ENCODE measurements at regions not wholly inside any gene's neighbourhood (a gene's known extent, or its start where the extent isn't known, plus 50 kb on each side); places are given as distances from the start of the nearest gene placed in this dataset.

- DNase-seq (ENCODE audit: low read depth, low spot score), result no peak
These were observed 287.1 kb upstream of the SRRM4 start for GRCh38 chr12:118694128-118694775.

- DNase-seq (ENCODE audit: low read depth, low spot score), result no peak
These were observed 276.7 kb upstream of the SRRM4 start for GRCh38 chr12:118704527-118705241.

DNA sequence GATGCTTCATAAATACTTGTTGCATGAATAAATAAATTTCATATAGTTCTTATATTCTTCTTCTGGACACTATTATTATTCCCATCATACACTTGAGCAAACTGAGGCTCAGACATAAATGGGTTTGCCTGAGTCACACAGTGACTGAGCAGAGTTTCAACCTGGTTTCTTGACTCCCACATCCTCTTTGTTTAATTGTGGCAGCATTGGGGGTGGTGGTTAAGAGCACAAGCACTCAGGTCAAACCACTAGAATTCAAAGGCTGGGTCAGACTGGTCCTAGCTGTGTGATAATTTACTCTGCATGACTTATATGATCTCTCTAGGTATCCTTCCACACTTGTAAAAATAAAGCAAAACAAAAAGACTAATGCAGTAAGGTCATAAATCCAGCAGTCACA lies 274.9 kb upstream of the SRRM4 start:
- no peak for DNase-seq (ENCODE audit: low read depth, low spot score)

- DNase-seq (ENCODE audit: low read depth, low spot score), result no peak
These were observed 271.4 kb upstream of the SRRM4 start for GRCh38 chr12:118709946-118710345.

DNA sequence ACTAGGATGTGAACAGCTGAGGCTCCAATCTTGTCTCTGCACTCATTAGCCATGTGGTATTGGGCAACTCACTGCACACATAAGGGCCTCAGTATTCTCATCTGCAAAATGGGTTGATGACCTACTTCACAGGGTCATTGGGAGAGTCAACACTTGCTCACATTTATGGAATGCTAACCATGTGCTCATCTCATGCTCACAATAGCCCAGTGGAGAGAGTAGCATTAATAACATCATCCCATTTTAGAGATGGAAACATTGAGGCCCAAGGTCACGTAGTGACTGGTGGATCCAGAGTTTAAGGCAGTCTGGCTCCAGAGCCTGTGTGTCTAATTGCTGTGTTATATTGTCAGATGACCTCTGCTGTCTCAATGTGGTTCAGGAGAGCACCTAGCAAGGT lies 270.2 kb upstream of the SRRM4 start:
- DNase-seq (ENCODE audit: low read depth, low spot score), result no peak

- no peak for DNase-seq (ENCODE audit: low read depth, low spot score)
These were observed 267.3 kb upstream of the SRRM4 start for GRCh38 chr12:118714051-118714460.

DNA sequence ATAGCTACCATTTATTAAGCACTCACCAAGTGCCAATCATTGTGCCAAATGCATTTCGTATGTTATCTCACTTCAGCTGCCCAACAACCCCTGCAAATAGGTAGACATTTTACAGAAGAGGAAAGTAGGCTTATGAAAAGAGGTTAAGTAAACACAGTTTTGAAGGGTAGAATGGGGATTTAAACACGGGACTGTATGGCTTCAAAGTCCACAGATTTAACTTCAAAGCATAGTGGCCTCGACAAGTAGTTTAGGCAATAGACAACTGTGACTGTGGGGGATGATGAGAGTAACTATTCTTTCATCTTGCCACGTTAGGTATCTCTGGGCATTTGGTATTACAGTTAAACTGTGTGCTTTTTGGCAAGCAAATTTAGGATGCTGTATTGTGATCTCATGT lies 266.8 kb upstream of the SRRM4 start:
- no peak for DNase-seq (ENCODE audit: low read depth, low spot score)

DNA sequence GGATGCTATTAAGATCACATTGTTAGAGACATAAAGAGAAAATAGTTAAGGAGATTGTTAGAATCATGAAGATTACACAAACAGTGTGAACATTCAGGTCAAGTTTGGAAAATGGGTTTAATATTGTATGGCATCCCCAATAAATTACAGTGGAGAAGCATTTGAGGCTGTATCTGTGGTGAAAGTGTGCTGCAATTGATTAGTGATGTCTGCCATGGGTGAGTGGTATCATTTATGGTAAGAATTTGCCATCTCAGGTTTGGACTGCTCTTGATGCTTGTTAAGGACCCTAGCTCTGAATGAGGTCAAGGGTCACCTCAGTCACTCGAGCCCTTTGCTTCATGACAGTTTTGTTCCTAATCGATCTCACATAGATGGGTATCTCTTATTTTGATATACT lies 265.7 kb upstream of the SRRM4 start:
- no peak for DNase-seq (ENCODE audit: low read depth, low spot score)

DNA sequence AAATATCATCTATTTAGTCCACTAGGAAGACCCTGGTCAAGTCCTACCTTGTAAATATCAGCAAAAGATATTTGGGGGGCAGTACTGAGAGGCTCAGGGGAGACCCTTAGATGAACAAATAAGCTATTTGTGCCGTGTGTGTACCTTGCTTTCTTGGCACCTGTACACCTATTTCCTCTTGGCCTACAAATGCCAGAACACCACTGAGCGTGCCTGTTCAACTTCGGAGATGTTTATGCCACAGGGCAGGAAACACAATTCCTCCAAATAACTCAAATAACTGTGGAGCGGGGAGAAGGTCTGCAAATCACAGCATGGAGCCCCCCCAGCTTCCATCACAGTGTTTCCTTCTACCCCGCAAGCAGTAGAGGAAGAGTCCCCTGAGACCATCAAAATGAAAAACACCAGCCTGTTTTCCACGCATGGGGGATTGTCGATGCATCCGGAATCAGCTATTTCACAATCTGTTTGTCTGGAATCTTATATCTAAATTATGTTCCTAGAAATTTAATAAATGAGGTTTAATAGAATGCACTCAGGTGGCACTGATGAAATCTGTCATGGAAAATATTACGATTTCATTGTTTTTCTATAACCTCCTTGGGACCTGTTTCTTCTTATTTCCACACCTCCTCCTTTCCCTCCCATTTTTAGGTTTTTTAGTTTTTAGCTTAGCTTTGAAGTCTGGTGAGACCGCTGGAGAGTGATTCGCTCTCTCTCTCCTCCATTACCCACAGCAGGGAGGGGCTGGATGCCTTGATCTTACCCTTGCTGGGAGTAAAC lies 254.0 kb upstream of the SRRM4 start:
- no peak for DNase-seq (ENCODE audit: low read depth, low spot score)

- no peak for DNase-seq (ENCODE audit: low read depth, low spot score)
These were observed 253.4 kb upstream of the SRRM4 start for GRCh38 chr12:118727979-118728366.

GRCh38 chr12:118734266-118734665 lies 247.1 kb upstream of the SRRM4 start:
- no peak for DNase-seq (ENCODE audit: low read depth, low spot score)

DNA sequence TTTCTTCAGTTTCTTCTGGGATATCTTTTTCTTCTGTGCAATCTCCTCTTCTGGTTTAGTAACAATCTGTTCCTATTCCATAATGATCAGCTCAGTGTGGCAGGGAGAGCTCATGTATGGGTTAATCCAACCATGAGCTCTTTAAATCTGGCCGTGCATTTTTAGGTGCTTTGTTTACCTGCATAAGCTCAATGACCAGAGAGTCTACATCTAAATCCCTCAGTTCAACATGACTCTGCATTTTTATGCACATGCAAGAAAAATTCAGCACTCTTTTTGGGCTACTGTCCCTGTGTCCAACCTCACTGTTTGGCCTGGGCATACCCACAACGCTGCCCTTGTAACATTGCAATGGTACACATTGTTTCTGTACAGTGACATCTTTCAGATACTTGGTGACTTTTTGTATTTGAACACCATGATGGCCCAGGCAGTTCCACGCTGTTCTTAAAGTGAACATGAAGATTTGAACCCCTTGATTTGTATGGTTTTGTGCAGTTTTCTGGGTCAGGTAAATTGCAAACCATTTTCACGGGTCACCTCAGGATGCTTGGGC lies 243.3 kb upstream of the SRRM4 start:
- DNase-seq (ENCODE audit: low read depth, low spot score), result no peak

DNA sequence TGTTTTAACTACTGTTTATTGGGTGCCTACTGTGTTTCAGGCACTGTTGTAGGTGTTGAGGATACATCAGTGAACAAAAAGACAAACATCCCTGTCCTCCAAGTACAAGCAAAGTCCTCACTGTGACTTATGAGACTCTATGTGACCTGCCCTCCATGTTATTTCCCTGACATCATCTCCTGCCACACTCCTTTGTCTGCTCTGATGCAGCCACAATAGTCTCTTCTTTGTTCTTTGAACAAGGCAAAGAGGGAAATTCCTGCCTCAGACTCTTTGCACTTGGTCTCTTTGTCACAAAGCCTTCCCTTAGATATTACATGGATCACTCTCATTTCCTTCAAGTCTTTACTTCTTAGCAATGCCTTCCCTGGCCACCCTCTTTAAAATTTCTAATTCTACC lies 240.1 kb upstream of the SRRM4 start:
- no peak for DNase-seq (ENCODE audit: low read depth, low spot score)

GRCh38 chr12:118742431-118742830 lies 238.9 kb upstream of the SRRM4 start:
- DNase-seq (ENCODE audit: low read depth, low spot score), result no peak

- no peak for DNase-seq (ENCODE audit: low read depth, low spot score)
These were observed 237.2 kb upstream of the SRRM4 start for GRCh38 chr12:118743896-118744700.

- no peak for DNase-seq (ENCODE audit: low read depth, low spot score)
These were observed 235.2 kb upstream of the SRRM4 start for GRCh38 chr12:118746176-118746575.

DNA sequence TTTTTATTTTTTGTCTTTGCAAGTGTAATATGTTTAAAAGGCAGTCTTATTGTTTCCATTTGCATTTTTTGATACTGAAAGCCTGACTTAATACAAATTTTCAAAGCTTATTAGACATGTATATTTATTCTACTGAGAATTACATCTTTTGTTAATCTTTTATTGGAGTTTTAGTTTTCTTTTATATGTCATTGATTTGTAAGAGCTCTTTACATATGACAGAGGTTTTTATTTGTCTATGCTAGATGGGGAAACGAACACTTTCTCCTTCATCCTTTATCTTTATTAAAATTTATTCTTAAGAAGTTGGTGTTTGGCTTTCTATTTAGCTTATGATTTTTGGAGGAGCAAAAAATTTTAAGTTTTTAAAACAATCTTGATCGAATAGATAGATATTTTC lies 234.4 kb upstream of the SRRM4 start:
- no peak for DNase-seq (ENCODE audit: low read depth, low spot score)

DNA sequence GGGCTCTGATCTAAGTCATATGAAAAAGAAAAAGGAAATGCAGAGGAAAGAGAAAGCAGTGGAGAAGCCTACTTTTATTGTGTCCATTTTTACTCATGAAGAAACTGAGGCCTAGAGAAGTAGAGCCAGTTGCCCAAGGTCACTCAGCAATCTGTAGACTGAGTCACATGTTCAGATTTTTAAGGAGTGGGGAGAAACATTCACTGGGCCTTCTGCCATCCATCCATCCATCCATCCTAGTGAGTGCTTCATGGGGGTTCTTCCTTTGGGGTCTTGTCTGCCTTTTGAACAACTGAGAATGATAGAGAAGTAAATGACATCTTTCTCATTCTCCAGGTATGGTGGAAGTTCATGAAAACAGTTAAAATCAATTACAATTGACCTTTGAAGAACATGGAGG lies 233.6 kb upstream of the SRRM4 start:
- DNase-seq (ENCODE audit: low read depth, low spot score), result no peak

GRCh38 chr12:118748478-118749380 lies 232.6 kb upstream of the SRRM4 start:
- no peak for DNase-seq (ENCODE audit: low read depth, low spot score)

DNA sequence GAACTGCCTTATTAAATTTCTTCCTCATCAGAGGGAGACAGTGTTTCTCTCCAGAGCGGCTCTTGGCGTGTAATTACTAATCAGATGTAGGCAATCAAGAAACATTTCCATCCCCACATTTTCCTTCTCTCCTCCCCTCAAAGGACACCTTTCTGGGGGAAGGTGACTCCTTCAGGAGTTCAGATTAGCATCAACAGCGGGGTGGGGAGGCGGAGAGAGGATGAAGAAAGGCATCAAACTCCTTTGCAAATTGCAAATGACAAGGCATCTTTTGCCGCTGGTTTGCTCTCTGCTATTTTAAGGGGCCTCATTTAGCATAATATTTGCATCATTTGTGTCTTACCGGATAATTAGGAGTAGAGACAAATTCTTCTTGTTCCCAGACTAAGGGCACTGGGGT lies 231.7 kb upstream of the SRRM4 start:
- DNase-seq (ENCODE audit: low read depth, low spot score), result no peak
